Frontal cortex (tissue), 3 donors: ENCODE measurements at regions not wholly inside any gene's neighbourhood (a gene's known extent, or its start where the extent isn't known, plus 50 kb on each side); places are given as distances from the start of the nearest gene placed in this dataset.

ENCODE experiments used
- DNase-seq, 2 donors: peaks; one replicate each; pipeline ENCODE4 v3.0.0; 2012; ENCODE audit warnings: low spot score in 2 of 2
- FAIRE-seq: peaks from 2 replicates; lab custom pipeline; 2012; peaks lifted over from hg19 to GRCh38; lab: Jason Lieb, UNC
- donor health status: control.
- donor health status: control.
- donor health status: control.

DNA sequence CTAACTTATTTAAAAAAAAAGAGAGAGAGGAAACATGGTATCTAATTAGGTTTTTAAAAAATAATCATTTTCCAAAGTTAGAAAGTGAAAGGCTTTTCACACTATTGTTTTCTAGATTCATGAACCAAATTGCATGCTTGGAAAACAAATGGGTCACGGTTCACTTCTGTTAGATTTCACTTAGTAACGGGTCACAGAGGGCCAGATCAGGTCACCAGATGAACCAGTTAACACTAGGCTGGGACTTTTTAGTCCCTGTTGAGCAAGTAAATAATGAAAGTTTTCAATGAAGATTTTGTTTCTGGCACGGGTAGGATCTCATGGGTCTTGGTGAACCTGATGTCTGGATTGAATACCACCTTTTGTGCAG is 207.2 kb upstream of the RFX3 start:
- FAIRE-seq (no peak), DNase-seq (no peak)

DNA sequence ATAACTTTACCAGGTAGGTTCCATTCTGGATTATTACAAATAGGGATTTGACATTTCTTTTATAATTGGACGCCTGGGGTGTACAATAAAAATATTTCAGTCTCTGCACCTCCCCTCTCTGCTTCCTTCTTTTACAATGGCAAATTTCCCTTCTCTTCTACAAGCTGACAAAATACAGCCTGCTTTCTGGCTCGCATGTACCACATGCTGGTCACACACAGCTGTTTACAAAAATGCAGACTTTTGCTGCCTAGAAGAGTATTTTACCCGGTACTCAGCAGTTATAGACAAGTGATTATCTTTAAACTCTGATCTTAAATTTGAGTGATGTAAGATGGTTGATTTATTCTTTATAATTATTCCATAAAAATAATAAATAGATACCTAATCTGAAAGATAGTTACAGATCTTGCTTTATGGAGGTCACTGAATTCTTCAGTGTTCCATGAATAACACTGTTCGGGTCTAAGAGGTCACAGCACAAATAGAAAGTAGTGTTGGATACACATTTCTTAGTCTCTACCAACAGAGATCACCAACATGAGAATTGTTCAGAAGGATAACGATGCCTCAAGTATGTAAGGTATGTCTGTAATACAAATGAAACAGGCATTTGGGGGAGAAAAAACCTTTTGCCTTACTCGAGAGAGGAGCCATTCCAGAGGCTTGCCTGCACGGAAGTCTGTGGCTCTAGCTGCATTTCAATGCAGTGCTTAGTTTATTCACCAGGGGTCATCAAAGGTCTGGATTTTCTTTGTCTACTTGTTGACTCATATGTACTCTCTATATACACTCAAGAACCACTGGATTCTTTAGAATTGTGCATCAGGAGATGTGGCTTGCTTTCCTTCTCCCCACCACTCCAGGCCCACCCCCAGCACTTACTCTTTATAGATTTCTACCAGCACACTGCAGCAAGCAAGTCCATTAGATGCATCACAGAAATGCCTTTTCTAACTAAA is 206.6 kb upstream of the RFX3 start:
- DNase-seq (peak; percentile 58), FAIRE-seq (peak; percentile 51)

DNA sequence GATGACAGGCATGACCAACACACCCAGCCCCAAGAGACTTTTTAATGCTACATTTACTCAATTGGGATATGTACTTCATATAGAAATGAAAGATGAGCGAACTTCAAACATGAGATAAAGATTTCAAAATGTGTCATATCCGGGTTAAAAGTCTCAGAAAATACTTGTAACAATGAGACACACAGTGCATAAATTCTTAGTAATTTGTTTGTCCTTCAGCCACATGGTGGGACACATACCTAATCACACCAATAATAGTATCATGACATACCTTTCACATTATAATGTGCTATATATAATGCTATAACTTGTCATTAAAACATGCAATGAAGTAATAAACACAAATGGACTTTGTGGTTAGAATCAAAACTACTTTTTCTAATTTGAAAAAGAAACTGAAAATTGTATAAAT is 204.7 kb upstream of the RFX3 start:
- no peak for DNase-seq
- no peak for FAIRE-seq

DNA sequence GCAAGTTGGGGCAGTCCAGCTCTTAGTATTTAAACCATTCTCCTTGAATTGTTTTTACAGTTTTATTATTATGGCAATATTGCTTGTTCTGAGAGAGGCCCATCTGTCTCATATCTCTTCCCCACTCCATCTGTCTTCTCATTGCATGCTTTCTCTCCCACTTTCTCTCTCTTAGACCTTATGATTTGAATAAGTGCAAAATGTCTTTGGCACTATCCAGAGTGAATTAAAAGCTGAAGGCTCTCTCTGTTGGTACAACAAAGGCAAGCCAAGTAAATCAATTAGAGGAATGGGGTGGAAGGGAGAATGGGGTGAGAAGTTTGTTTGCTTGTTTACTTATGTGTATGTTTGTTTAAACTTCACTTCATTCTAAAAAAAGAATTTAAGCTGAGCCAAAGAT is 195.3 kb upstream of the RFX3 start:
- DNase-seq = no peak
- FAIRE-seq = no peak

- FAIRE-seq (no peak), DNase-seq (no peak)
Observed at GRCh38 chr9:3719286-3719685, 193.5 kb upstream of the RFX3 start.

DNA sequence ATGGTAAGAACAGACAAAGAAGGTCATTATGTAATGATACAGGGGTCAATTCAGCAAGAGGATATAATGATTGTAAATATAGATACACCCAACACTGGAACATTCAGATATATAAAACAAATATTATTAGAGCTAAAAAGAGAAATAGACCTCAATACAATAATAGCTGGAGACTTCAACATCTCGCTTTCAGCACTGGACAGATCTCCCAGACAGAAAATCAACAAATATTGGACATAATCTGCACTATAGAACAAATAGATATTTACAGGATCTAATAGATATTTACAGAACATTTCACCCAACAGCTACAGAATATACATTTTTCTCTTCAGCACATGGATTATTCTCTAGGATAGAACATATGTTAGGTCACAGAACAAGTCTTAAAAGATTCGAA is 190.6 kb upstream of the RFX3 start:
- FAIRE-seq (no peak), DNase-seq (no peak)

DNA sequence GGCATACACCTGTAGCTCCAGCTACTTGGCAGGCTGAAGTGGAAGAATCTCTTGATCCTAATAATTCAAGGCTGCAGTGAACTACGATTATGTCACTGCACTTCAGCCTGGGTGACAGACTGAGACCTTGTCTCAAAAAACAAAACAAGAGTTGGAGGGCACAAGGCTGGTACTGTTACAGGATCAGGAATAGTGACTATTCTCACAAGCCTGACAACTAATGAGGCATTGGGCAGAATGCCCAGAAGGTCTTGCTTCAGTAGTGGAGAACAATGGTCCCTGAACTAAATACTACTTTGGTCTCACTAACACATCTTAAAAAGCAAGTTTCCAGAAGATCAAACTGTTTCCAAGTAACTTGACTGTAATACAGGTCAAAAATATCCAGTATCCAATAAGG is 182.9 kb upstream of the RFX3 start:
- DNase-seq (no peak), FAIRE-seq (no peak)

- no peak for FAIRE-seq
Observed at GRCh38 chr9:3704890-3705289, 179.1 kb upstream of the RFX3 start.

DNA sequence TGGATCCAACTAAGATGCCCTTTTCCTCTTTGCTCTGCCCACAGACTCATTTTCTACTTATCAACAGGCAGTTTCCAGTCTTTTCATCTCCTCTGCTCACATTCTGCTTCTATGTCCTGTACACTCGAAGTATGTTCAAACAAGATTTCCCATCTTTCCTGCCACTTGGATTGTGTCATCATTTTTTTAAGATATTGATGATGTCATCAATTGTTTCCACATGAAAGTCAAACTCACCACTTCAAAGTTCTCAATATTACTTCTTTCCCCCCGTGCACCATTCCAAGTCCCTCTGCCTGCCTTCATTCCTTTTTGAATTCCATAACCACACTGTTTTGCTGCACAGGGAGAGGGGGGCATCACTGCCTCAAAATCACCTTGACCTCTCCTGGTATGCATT is 175.0 kb upstream of the RFX3 start:
- no peak for DNase-seq
- FAIRE-seq = no peak

More at GRCh38 chr9:3704890-3705289, 179.1 kb upstream of the RFX3 start:
- no peak for DNase-seq

DNA sequence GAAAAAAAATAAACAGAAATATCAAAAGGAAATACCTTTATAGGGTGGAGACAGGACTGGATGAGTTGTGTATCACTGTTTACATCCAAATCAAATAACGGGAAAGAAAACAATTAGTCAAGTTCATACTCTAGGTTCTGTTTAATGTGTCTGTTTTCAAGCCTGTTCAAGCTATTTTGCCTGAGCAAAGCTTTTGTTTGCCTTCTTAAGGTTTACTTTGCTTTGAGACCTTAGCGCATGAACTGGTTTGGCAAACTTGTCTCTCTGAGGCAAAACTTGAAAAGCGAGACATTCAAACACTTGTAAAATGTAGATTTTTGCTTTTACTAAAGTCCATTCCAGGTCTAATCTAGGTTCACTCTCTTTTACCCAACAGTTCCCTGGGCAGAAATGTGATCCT is 174.1 kb upstream of the RFX3 start:
- FAIRE-seq (no peak), DNase-seq (no peak)

- FAIRE-seq (no peak), DNase-seq (no peak)
Observed at GRCh38 chr9:3698531-3698930, 172.7 kb upstream of the RFX3 start.

GRCh38 chr9:3698076-3698475 is 172.3 kb upstream of the RFX3 start:
- FAIRE-seq (no peak), DNase-seq (no peak)

GRCh38 chr9:3696368-3696767 is 170.6 kb upstream of the RFX3 start:
- no peak for DNase-seq
- FAIRE-seq = no peak

DNA sequence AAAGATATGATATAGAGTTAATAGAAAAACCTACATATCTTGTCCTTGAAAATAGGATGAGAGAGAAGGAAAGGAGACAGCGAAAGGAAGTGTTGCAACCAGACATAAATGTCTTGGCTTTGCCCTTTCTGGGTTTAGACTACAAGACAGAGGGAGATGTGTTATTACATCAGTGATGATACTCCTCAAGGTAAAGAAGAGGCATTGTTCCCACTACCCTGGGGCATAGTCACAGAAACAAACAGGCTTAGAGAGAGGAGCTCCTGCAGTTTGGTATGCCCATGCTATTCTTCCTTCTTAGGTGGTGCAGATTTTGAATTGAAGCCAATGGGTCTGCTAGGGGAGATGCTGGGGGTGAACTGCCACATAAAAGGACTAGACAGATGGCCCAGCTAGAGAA is 166.8 kb upstream of the RFX3 start:
- FAIRE-seq = no peak
- DNase-seq = no peak

DNA sequence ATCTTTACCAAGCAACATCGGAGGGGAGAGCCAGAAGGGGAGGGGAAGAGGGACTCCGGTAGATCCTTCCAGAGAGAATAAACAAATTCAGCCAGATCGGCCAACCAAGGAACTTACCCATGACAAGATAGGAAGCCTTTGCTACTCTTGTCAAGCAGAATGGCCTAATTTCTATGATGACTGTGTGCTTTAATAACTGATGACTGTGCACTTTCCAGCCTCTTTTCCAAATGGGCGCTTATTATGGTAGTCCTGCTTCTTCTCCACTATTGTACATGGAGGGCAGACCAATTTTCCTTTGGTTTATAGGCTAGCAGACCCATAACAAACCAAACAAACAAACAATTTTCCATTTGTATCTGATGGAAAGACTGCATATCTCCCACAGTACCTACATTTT is 163.8 kb upstream of the RFX3 start:
- DNase-seq (no peak), FAIRE-seq (no peak)

GRCh38 chr9:3687145-3687544 is 161.3 kb upstream of the RFX3 start:
- DNase-seq (no peak), FAIRE-seq (no peak)

DNA sequence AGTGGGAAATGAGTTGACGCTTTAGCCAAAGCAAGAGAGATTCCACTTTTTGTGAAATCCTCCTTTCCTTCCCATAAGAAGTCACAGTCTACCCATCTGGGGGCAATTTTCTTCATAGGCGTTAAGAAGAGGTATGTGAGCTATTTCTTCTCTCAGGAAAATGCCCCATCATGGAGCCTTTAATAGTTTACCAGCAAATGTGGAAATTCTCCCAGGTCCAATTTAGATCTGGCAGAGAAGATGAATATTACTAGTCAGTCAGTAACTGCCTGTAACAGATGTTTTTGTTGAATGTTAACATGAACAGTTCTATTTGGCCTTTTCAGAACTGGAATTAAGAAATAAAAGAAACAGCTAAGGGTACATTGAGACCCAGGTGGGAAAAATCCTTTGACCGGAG is 156.4 kb upstream of the RFX3 start:
- FAIRE-seq (no peak), DNase-seq (no peak)

GRCh38 chr9:3677541-3677940 is 151.7 kb upstream of the RFX3 start:
- DNase-seq (no peak), FAIRE-seq (no peak)

DNA sequence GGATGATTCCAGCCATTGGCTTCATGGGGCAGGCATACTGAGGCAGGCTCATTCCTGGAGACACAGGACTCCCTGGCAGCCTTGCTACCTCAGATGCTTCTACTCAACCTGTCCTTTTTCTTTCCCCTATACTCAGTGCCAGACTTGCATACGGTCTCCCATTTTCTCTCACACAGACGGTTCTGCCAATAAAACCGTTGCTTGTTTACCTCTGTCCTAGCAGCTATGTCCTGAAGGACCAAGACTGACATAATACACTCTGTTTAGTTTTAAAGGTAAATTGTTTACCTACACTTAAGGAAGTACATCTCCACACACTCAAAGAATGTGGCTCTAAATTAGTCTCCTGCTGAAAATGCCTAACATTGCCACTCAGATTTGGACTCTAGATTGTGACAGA is 151.0 kb upstream of the RFX3 start:
- DNase-seq = no peak
- no peak for FAIRE-seq

DNA sequence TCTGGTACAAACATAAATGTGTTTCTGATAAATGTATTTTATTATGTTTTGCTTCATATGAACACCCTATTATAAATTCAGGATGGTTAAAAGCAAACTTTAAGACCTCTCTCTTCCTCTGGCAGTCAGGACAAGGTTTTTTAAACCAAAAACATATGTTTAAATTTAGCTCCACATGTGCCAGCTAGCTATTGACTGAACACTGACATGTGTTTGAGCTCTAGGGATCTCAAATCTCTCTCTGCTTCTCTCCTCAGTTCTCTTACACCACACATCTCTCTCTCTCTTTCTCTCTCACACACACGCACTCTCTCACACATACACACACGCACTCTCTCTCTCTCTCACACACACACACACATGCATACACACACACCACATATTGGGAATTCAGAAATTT is 150.1 kb upstream of the RFX3 start:
- DNase-seq (no peak), FAIRE-seq (no peak)

GRCh38 chr9:3674561-3674960 is 148.8 kb upstream of the RFX3 start:
- FAIRE-seq (no peak), DNase-seq (no peak)

DNA sequence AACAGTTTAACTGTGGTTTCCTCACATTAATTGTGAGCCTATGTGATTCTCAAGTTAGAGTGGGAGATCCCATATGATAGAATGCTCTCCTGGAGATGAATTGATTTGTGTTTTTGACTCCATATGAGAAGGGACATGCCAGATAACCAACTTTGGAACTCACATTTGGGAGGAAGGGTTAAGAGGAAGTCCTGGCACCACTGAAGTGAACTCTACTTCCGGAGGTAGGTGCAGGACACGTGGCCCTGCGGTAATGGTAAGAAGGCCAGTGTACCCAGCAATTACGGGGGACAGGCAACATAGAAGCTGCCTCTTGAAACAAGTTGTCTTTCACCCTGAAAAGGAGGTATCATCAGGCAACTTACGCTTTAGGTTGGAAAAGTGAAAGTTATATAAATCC is 146.6 kb upstream of the RFX3 start:
- no peak for FAIRE-seq
- no peak for DNase-seq
